ENCODE measurements at regions not wholly inside any gene's neighbourhood (a gene's known extent, or its start where the extent isn't known, plus 50 kb on each side); places are given as distances from the start of the nearest gene placed in this dataset.

- peak overlapping the region; percentile 87 for H3K27ac Mint-ChIP-seq
- H3K4me3 Mint-ChIP-seq (ENCODE audit: low read depth) = peak overlapping the region; percentile 85
- H3K36me3 Mint-ChIP-seq (ENCODE audit: low read depth) = peaks cover 3% of the 10 kb centered on the region
- no peaks in the 10 kb centered on the region for H3K27me3 Mint-ChIP-seq (ENCODE audit: low read depth)
- H3K9me3 Mint-ChIP-seq = no peaks in the 10 kb centered on the region
- H3K4me1 Mint-ChIP-seq (ENCODE audit: low read depth) = peaks cover 61% of the 10 kb centered on the region
- intact Hi-C loops (cut with micrococcal nuclease) = loop anchor here (1.0 to 2.0 kb wide), 3 partner anchors 17 to 274 kb away; no protein-coding TSS in a partner anchor
- peak; percentile 53 for DNase-seq (ENCODE audit: low spot score)
These were observed 63.8 kb upstream of the IRF2 start for GRCh38 chr4:184538023-184538599.

GRCh38 chr4:184537269-184538022, 63.1 kb upstream of the IRF2 start:
- Mint-ChIP-seq H3K36me3 (ENCODE audit: low read depth) (peaks cover 3% of the 10 kb centered on the region), H3K4me3 (ENCODE audit: low read depth) (peak overlapping the region; percentile 85), H3K9me3 (no peaks in the 10 kb centered on the region), H3K27me3 (ENCODE audit: low read depth) (no peaks in the 10 kb centered on the region), H3K27ac (peak overlapping the region; percentile 87), H3K4me1 (ENCODE audit: low read depth) (peaks cover 61% of the 10 kb centered on the region)
- intact Hi-C loops (cut with micrococcal nuclease) = loop anchor here (1.0 to 2.0 kb wide), 5 partner anchors 17 to 273 kb away; partner anchors contain the start of genes CASP3 and PRIMPOL
- peak; percentile 85 for DNase-seq (ENCODE audit: low spot score)

GRCh38 chr4:184536881-184537248, 62.5 kb upstream of the IRF2 start:
- peak overlapping the region; percentile 85 for H3K4me3 Mint-ChIP-seq (ENCODE audit: low read depth)
- peaks cover 56% of the 10 kb centered on the region for H3K4me1 Mint-ChIP-seq (ENCODE audit: low read depth)
- H3K27ac Mint-ChIP-seq = peak overlapping the region; percentile 87
- H3K36me3 Mint-ChIP-seq (ENCODE audit: low read depth) = peaks cover 3% of the 10 kb centered on the region
- no peak for DNase-seq (ENCODE audit: low spot score)
- no peaks in the 10 kb centered on the region for H3K27me3 Mint-ChIP-seq (ENCODE audit: low read depth)
- H3K9me3 Mint-ChIP-seq = no peaks in the 10 kb centered on the region
- intact Hi-C loops (cut with micrococcal nuclease) = loop anchor here (1.0 kb wide), 2 partner anchors 112 to 269 kb away; partner anchors contain the start of genes CASP3 and PRIMPOL

GRCh38 chr4:184536065-184536880, 61.9 kb upstream of the IRF2 start:
- H3K4me3 Mint-ChIP-seq (ENCODE audit: low read depth) = peak overlapping the region; percentile 85
- peak overlapping the region; percentile 87 for H3K27ac Mint-ChIP-seq
- H3K9me3 Mint-ChIP-seq = no peaks in the 10 kb centered on the region
- peaks cover 3% of the 10 kb centered on the region for H3K36me3 Mint-ChIP-seq (ENCODE audit: low read depth)
- H3K4me1 Mint-ChIP-seq (ENCODE audit: low read depth) = peaks cover 52% of the 10 kb centered on the region
- H3K27me3 Mint-ChIP-seq (ENCODE audit: low read depth) = no peaks in the 10 kb centered on the region
- DNase-seq (ENCODE audit: low spot score) = no peak
- intact Hi-C loops (cut with micrococcal nuclease) = no loop called here

GRCh38 chr4:184534511-184535391, 60.4 kb upstream of the IRF2 start:
- no peaks in the 10 kb centered on the region for H3K9me3 Mint-ChIP-seq
- H3K36me3 Mint-ChIP-seq (ENCODE audit: low read depth) = peaks cover 3% of the 10 kb centered on the region
- intact Hi-C loops (cut with micrococcal nuclease) = loop anchor here (1.0 kb wide), 5 partner anchors 20 to 252 kb away; partner anchors contain the start of gene IRF2
- H3K4me3 Mint-ChIP-seq (ENCODE audit: low read depth) = peak overlapping the region; percentile 51
- peaks cover 50% of the 10 kb centered on the region for H3K4me1 Mint-ChIP-seq (ENCODE audit: low read depth)
- H3K27ac Mint-ChIP-seq = peak overlapping the region; percentile 88
- H3K27me3 Mint-ChIP-seq (ENCODE audit: low read depth) = no peaks in the 10 kb centered on the region
- DNase-seq (ENCODE audit: low spot score) = no peak

GRCh38 chr4:184533908-184534307, 59.6 kb upstream of the IRF2 start:
- peaks cover 50% of the 10 kb centered on the region for H3K4me1 Mint-ChIP-seq (ENCODE audit: low read depth)
- no peaks in the 10 kb centered on the region for H3K27me3 Mint-ChIP-seq (ENCODE audit: low read depth)
- H3K27ac Mint-ChIP-seq = peak overlapping the region; percentile 53
- H3K4me3 Mint-ChIP-seq (ENCODE audit: low read depth) = no peak overlapping the region
- intact Hi-C loops (cut with micrococcal nuclease) = loop anchor here (1.0 kb wide), 5 partner anchors 20 to 252 kb away; partner anchors contain the start of gene IRF2
- no peak for DNase-seq (ENCODE audit: low spot score)
- H3K36me3 Mint-ChIP-seq (ENCODE audit: low read depth) = peaks cover 3% of the 10 kb centered on the region
- H3K9me3 Mint-ChIP-seq = no peaks in the 10 kb centered on the region

- H3K27ac Mint-ChIP-seq = no peak overlapping the region
- DNase-seq (ENCODE audit: low spot score) = no peak
- H3K36me3 Mint-ChIP-seq (ENCODE audit: low read depth) = peaks cover 7% of the 10 kb centered on the region
- intact Hi-C loops (cut with micrococcal nuclease) = no loop called here
- no peaks in the 10 kb centered on the region for H3K27me3 Mint-ChIP-seq (ENCODE audit: low read depth)
- H3K9me3 Mint-ChIP-seq = no peaks in the 10 kb centered on the region
- H3K4me3 Mint-ChIP-seq (ENCODE audit: low read depth) = no peak overlapping the region
- H3K4me1 Mint-ChIP-seq (ENCODE audit: low read depth) = peaks cover 47% of the 10 kb centered on the region
These were observed 56.7 kb upstream of the IRF2 start for GRCh38 chr4:184531008-184531407.

GRCh38 chr4:184529283-184529682, 54.9 kb upstream of the IRF2 start:
- peaks cover 16% of the 10 kb centered on the region for H3K9me3 Mint-ChIP-seq
- no peaks in the 10 kb centered on the region for H3K27me3 Mint-ChIP-seq (ENCODE audit: low read depth)
- peaks cover 23% of the 10 kb centered on the region for H3K36me3 Mint-ChIP-seq (ENCODE audit: low read depth)

GRCh38 chr4:184528713-184529112, 54.4 kb upstream of the IRF2 start:
- Mint-ChIP-seq H3K4me1 (ENCODE audit: low read depth) (peaks cover 30% of the 10 kb centered on the region), H3K36me3 (ENCODE audit: low read depth) (peaks cover 26% of the 10 kb centered on the region), H3K9me3 (peaks cover 22% of the 10 kb centered on the region), H3K27ac (no peak overlapping the region), H3K4me3 (ENCODE audit: low read depth) (no peak overlapping the region), H3K27me3 (ENCODE audit: low read depth) (no peaks in the 10 kb centered on the region)
- no peak for DNase-seq (ENCODE audit: low spot score)
- intact Hi-C loops (cut with micrococcal nuclease) = no loop called here

More at GRCh38 chr4:184529283-184529682, 54.9 kb upstream of the IRF2 start:
- Mint-ChIP-seq H3K4me3 (ENCODE audit: low read depth) (no peak overlapping the region), H3K27ac (no peak overlapping the region), H3K4me1 (ENCODE audit: low read depth) (peaks cover 32% of the 10 kb centered on the region)
- no peak for DNase-seq (ENCODE audit: low spot score)
- intact Hi-C loops (cut with micrococcal nuclease) = no loop called here

- Mint-ChIP-seq H3K4me1 (ENCODE audit: low read depth) (peaks cover 24% of the 10 kb centered on the region), H3K4me3 (ENCODE audit: low read depth) (no peak overlapping the region), H3K9me3 (peaks cover 29% of the 10 kb centered on the region), H3K27ac (no peak overlapping the region), H3K36me3 (ENCODE audit: low read depth) (peaks cover 27% of the 10 kb centered on the region), H3K27me3 (ENCODE audit: low read depth) (no peaks in the 10 kb centered on the region)
- intact Hi-C loops (cut with micrococcal nuclease) = no loop called here
- no peak for DNase-seq (ENCODE audit: low spot score)
These were observed 53.7 kb upstream of the IRF2 start for GRCh38 chr4:184528051-184528450.

- H3K27ac Mint-ChIP-seq = no peak overlapping the region
These were observed 51.9 kb upstream of the IRF2 start for GRCh38 chr4:184526228-184526627.

More at GRCh38 chr4:184526228-184526627, 51.9 kb upstream of the IRF2 start:
- H3K4me1 Mint-ChIP-seq (ENCODE audit: low read depth) = peaks cover 26% of the 10 kb centered on the region
- intact Hi-C loops (cut with micrococcal nuclease) = no loop called here
- H3K9me3 Mint-ChIP-seq = peaks cover 32% of the 10 kb centered on the region
- no peak for DNase-seq (ENCODE audit: low spot score)
- peaks cover 27% of the 10 kb centered on the region for H3K36me3 Mint-ChIP-seq (ENCODE audit: low read depth)
- H3K4me3 Mint-ChIP-seq (ENCODE audit: low read depth) = no peak overlapping the region
- no peaks in the 10 kb centered on the region for H3K27me3 Mint-ChIP-seq (ENCODE audit: low read depth)

Data from activated T-helper 2 cell treated with anti-CD3 and anti-CD28 coated beads, Interferon-gamma antibody, Interleukin-2, Interleukin-4, amounts not matched to agents 10 μg/mL and 5 μg/mL and 100 μg/mL, durations not matched to agents 14 hours and 24 hours and 36 hours (primary cell).